ENCODE measurements at regions not wholly inside any gene's neighbourhood (a gene's known extent, or its start where the extent isn't known, plus 50 kb on each side); places are given as distances from the start of the nearest gene placed in this dataset.

GRCh38 chr6:105940990-105941389 is 145.1 kb upstream of the PRDM1 start:
- H3K4me3 ChIP-seq (replicated peaks in 1 of 3; ENCODE audit: insufficient read depth in 1 of 3, low read depth in 1 of 3, low read length in 3 of 3), result no peak overlapping the region
- CTCF ChIA-PET, result no interaction called here
- no peaks in the 10 kb centered on the region for H3K9me3 ChIP-seq (replicated peaks; ENCODE audit: control insufficient read depth, insufficient read depth, low read length)
- dilution Hi-C loops (cut with MboI; ENCODE audit: extremely low pct_ligation_motif_present, low sequenced_read_pairs) (no loop called here), intact Hi-C loops (cut with micrococcal nuclease) (no loop called here)
- BruUV-seq (replicated peaks), result no TSS peak
- DNase-seq (ENCODE audit: low read depth, low spot score) (no peak), FAIRE-seq (no peak)
- H4K20me1 ChIP-seq (replicated peaks; ENCODE audit: control insufficient read depth, extremely low read depth, insufficient read depth, low read length), result no peaks in the 10 kb centered on the region
- POLR2A ChIA-PET, result no interaction called here
- H3K27ac ChIP-seq (ENCODE audit: insufficient read depth, low read depth, low read length), result no peak overlapping the region
- H2AFZ ChIP-seq (ENCODE audit: low read depth, low read length), result no peak overlapping the region
- no peak for TF ChIP-seq CTCF (IDR thresholded peaks at IDR 0.05; ENCODE audit: extremely low read depth in 1 of 2, insufficient read depth in 1 of 2, low read depth in 1 of 2, low read length in 2 of 2)
- TF ChIP-seq GATA2 (IDR thresholded peaks at IDR 0.05; ENCODE audit: insufficient read depth, insufficient read length, low read depth, low read length), result no peak
- TF ChIP-seq JUN (IDR thresholded peaks at IDR 0.05; ENCODE audit: borderline replicate concordance, insufficient read depth, insufficient read length, low read depth), result no peak
- TF ChIP-seq MAX (IDR thresholded peaks at IDR 0.05; ENCODE audit: insufficient read depth, insufficient read length), result no peak
- TF ChIP-seq FOS (IDR thresholded peaks at IDR 0.05; ENCODE audit: borderline replicate concordance, insufficient read depth, low read length), result no peak
- TF ChIP-seq POLR2A (IDR thresholded peaks at IDR 0.05; ENCODE audit: low read depth, low read length), result no peak
- no peak for TF ChIP-seq EZH2 (IDR thresholded peaks at IDR 0.05; ENCODE audit: borderline replicate concordance, low read depth, low read length, severe bottlenecking)
- no peak for TF ChIP-seq MYC (IDR thresholded peaks at IDR 0.05; ENCODE audit: low read depth, low read length)
- no peak for TF ChIP-seq POLR2AphosphoS5 (IDR thresholded peaks at IDR 0.05; ENCODE audit: insufficient read depth, low read depth, low read length)
- no peak overlapping the region for H3K9ac ChIP-seq (replicated peaks; ENCODE audit: extremely low read depth, insufficient read depth, low read length)
- H3K4me1 ChIP-seq (ENCODE audit: control insufficient read depth, extremely low read depth, insufficient read depth, low read length), result no peaks in the 10 kb centered on the region
- H3K79me2 ChIP-seq (ENCODE audit: control insufficient read depth, insufficient read depth, low read length), result no peaks in the 10 kb centered on the region
- H3K9me1 ChIP-seq (replicated peaks; ENCODE audit: control insufficient read depth, extremely low read depth, insufficient read depth, low read length), result no peaks in the 10 kb centered on the region
- H3K36me3 ChIP-seq (ENCODE audit: control insufficient read depth in 2 of 2, extremely low read depth in 1 of 2, insufficient read depth in 2 of 2, low read length in 2 of 2), result no peaks in the 10 kb centered on the region
- no peak overlapping the region for H3K4me2 ChIP-seq (ENCODE audit: insufficient read depth, low read length)
- H3K27me3 ChIP-seq (ENCODE audit: control insufficient read depth in 2 of 2, insufficient read depth in 2 of 2, low read length in 2 of 2), result no peaks in the 10 kb centered on the region
